ENCODE measurements at regions not wholly inside any gene's neighbourhood (a gene's known extent, or its start where the extent isn't known, plus 50 kb on each side); places are given as distances from the start of the nearest gene placed in this dataset.
A peak's percentile ranks its signal among the peaks of the same experiment; 100 is the strongest.

DNA sequence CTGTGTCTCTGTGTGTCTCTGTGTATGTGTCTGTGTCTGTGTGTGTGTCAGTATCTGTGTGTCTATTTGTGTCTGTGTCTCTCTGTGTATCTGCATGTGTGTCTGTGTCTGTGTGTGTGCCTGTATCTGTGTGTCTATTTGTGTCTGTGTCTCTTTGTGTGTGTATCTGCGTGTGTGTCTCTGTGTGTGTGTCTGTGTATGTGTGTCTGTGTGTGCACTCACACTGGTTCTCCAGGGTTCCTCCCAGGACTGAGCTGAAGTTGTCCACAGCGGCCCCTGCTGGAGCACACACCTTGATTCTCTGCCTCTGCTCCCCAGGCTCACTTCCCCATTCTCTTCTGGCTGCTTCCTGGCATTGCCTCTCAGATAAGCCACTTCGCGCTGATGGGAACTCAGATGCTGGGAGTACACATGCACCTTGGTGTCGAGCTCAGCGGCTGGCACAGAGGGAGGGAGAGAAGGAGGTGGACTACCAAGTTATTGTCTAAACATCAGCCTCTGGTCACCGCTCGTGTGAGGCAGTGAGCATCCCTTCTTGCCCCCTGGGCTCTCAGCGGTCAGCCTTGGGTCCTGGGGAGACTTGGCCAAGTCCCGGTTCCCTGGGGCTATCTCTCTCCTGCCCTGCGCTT, 104.9 kb upstream of the NXT1 start (continued):
- TF ChIP-seq YY1 (IDR thresholded peaks at IDR 0.05; ENCODE audit: borderline replicate concordance in 1 of 3, control insufficient read depth in 1 of 3, extremely low read depth in 1 of 3, insufficient read depth in 3 of 3, insufficient read length in 1 of 3, insufficient replicate concordance in 2 of 3, low read depth in 1 of 3, low read length in 2 of 3) (no peak), RCOR1 (IDR thresholded peaks at IDR 0.05; ENCODE audit: borderline replicate concordance in 1 of 2, low read depth in 2 of 2, low read length in 2 of 2) (peak in 1 of 2 experiments; percentile 50; a peak in 1 of 4 replicates), ZFP1 (CRISPR knock-in tag; IDR thresholded peaks at IDR 0.05) (no peak), HNRNPH1 (optimal IDR thresholded peaks at IDR 0.05; ENCODE audit: low read depth, low read length) (no peak), HNRNPUL1 (IDR thresholded peaks at IDR 0.05; ENCODE audit: low read length) (no peak), MCM3 (IDR thresholded peaks at IDR 0.05) (no peak)
- TF ChIP-seq, protein P1, sequence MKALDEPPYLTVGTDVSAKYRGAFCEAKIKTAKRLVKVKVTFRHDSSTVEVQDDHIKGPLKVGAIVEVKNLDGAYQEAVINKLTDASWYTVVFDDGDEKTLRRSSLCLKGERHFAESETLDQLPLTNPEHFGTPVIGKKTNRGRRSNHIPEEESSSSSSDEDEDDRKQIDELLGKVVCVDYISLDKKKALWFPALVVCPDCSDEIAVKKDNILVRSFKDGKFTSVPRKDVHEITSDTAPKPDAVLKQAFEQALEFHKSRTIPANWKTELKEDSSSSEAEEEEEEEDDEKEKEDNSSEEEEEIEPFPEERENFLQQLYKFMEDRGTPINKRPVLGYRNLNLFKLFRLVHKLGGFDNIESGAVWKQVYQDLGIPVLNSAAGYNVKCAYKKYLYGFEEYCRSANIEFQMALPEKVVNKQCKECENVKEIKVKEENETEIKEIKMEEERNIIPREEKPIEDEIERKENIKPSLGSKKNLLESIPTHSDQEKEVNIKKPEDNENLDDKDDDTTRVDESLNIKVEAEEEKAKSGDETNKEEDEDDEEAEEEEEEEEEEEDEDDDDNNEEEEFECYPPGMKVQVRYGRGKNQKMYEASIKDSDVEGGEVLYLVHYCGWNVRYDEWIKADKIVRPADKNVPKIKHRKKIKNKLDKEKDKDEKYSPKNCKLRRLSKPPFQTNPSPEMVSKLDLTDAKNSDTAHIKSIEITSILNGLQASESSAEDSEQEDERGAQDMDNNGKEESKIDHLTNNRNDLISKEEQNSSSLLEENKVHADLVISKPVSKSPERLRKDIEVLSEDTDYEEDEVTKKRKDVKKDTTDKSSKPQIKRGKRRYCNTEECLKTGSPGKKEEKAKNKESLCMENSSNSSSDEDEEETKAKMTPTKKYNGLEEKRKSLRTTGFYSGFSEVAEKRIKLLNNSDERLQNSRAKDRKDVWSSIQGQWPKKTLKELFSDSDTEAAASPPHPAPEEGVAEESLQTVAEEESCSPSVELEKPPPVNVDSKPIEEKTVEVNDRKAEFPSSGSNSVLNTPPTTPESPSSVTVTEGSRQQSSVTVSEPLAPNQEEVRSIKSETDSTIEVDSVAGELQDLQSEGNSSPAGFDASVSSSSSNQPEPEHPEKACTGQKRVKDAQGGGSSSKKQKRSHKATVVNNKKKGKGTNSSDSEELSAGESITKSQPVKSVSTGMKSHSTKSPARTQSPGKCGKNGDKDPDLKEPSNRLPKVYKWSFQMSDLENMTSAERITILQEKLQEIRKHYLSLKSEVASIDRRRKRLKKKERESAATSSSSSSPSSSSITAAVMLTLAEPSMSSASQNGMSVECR (CRISPR knock-in tag; IDR thresholded peaks at IDR 0.05), result 0 out of 2 replicates have a peak, but pooled peaks have one; percentile 26
- TF ChIP-seq, protein P2, sequence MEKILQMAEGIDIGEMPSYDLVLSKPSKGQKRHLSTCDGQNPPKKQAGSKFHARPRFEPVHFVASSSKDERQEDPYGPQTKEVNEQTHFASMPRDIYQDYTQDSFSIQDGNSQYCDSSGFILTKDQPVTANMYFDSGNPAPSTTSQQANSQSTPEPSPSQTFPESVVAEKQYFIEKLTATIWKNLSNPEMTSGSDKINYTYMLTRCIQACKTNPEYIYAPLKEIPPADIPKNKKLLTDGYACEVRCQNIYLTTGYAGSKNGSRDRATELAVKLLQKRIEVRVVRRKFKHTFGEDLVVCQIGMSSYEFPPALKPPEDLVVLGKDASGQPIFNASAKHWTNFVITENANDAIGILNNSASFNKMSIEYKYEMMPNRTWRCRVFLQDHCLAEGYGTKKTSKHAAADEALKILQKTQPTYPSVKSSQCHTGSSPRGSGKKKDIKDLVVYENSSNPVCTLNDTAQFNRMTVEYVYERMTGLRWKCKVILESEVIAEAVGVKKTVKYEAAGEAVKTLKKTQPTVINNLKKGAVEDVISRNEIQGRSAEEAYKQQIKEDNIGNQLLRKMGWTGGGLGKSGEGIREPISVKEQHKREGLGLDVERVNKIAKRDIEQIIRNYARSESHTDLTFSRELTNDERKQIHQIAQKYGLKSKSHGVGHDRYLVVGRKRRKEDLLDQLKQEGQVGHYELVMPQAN (IDR thresholded peaks at IDR 0.05; ENCODE audit: borderline replicate concordance), result peak; percentile 40; the same call in 1 of the 2 replicates
- TF ChIP-seq, protein P3, sequence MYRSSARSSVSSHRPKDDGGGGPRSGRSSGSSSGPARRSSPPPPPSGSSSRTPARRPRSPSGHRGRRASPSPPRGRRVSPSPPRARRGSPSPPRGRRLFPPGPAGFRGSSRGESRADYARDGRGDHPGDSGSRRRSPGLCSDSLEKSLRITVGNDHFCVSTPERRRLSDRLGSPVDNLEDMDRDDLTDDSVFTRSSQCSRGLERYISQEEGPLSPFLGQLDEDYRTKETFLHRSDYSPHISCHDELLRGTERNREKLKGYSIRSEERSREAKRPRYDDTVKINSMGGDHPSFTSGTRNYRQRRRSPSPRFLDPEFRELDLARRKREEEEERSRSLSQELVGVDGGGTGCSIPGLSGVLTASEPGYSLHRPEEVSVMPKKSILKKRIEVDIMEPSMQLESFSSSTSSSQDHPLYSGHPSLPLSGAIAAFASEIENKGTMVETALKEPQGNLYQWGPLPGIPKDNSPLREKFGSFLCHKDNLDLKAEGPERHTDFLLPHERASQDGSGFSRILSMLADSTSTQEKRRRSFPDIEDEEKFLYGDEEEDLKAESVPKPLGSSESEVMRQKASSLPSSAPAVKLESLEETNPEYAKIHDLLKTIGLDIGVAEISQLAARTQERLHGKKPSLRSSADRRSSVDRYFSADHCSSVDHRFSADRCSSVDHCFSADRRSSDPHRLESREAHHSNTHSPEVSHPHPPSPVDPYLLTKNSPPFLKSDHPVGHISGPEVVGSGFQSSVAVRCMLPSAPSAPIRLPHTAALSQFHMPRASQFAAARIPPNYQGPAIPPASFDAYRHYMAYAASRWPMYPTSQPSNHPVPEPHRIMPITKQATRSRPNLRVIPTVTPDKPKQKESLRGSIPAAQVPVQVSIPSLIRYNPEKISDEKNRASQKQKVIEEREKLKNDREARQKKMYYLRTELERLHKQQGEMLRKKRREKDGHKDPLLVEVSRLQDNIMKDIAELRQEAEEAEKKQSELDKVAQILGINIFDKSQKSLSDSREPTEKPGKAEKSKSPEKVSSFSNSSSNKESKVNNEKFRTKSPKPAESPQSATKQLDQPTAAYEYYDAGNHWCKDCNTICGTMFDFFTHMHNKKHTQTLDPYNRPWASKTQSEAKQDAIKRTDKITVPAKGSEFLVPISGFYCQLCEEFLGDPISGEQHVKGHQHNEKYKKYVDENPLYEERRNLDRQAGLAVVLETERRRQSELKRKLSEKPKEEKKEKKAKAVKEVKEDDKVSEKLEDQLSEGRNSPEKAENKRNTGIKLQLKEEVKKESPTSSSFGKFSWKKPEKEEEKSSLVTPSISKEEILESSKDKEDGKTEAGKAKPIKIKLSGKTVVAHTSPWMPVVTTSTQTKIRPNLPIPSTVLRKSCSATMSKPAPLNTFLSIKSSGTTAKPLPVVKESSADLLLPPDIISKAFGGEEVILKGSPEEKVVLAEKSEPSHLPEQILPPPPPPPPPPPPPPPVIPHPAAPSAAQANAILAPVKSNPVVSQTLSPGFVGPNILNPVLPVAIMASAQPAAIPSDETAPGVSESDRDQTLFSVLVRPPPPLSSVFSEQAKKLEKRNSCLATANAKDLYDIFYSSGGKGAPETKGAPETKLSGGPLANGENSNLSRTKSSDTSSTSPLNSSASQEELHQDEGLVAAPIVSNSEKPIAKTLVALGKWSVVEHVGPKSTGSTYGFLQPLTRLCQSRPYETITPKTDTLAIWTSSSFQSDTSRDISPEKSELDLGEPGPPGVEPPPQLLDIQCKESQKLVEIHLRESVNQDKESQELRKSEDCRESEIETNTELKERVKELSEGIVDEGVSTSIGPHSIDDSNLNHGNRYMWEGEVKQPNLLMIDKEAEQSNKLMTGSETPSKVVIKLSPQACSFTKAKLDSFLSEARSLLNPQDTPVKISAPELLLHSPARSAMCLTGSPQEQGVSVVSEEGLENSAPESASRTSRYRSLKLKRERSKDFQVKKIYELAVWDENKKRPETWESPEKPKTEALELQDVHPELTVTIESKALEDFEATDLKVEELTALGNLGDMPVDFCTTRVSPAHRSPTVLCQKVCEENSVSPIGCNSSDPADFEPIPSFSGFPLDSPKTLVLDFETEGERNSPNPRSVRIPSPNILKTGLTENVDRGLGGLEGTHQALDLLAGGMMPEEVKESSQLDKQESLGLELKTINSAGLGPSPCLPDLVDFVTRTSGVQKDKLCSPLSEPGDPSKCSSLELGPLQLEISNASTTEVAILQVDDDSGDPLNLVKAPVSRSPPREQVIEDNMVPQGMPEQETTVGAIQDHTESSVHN (IDR thresholded peaks at IDR 0.05; ENCODE audit: borderline replicate concordance in 1 of 2, low read depth in 1 of 2), result no peak
